Brain microvascular endothelial cell (primary cell): ENCODE measurements at regions not wholly inside any gene's neighbourhood (a gene's known extent, or its start where the extent isn't known, plus 50 kb on each side); places are given as distances from the start of the nearest gene placed in this dataset.
A peak's percentile ranks its signal among the peaks of the same experiment; 100 is the strongest.
"Not testable (repeated sequence)": the region's sequence is repeated elsewhere in the genome, so short reads cannot be mapped to it uniquely, and the experiment has no call there.

ENCODE experiments used
- DNase-seq: peaks from one replicate; pipeline ENCODE4 v3.0.0-alpha.2; 2020
- H3K27ac ChIP-seq: fragments of 250-450 bp; sonication (Bioruptor Pico); 2 replicates; pipeline ENCODE4 v1.5.1; 2020; ENCODE audit warnings: mild to moderate bottlenecking, moderate library complexity
- H3K27me3 ChIP-seq: fragments of 250-450 bp; sonication (Bioruptor Pico); replicated peaks from 2 replicates; pipeline ENCODE4 v1.5.1; 2020; ENCODE audit warnings: mild to moderate bottlenecking
- H3K36me3 ChIP-seq: fragments of 250-450 bp; sonication (Bioruptor Pico); replicated peaks from 2 replicates; pipeline ENCODE4 v1.5.1; 2020; ENCODE audit warnings: mild to moderate bottlenecking
- H3K4me3 ChIP-seq: 2 replicates; pipeline ENCODE4 v1.5.1; 2011; ENCODE audit warnings: low read depth, mild to moderate bottlenecking, control low read depth, low read length, moderate library complexity
- CTCF ChIP-seq: IDR thresholded peaks from 2 replicates; pipeline ENCODE4 v1.5.1; 2011; ENCODE audit warnings: low read depth, mild to moderate bottlenecking, moderate library complexity, low read length, control low read depth, inconsistent platforms; ENCODE audit errors: missing control alignments
- in situ Hi-C: cut with HindIII; loops from 2 replicates; pipeline ENCODE4 v1.10.0; 2017; ENCODE audit warnings: low sequenced_read_pairs, low pct_ligation_motif_present

- no peak for DNase-seq
- in situ Hi-C loops = no loop called here
- Histone ChIP-seq H3K27ac (peak overlapping the region; percentile 51), H3K36me3 (no peaks in the 10 kb centered on the region), H3K4me3 (no peak overlapping the region), H3K27me3 (no peaks in the 10 kb centered on the region)
- no peak for TF ChIP-seq CTCF
Observed at GRCh38 chr2:83104202-83104601, 1354.9 kb downstream of the SUCLG1 start.

GRCh38 chr2:83103613-83104012, 1355.5 kb downstream of the SUCLG1 start:
- H3K27ac ChIP-seq = peak overlapping the region; percentile 51
- TF ChIP-seq CTCF = no peak
- peak; percentile 35 for DNase-seq

DNA sequence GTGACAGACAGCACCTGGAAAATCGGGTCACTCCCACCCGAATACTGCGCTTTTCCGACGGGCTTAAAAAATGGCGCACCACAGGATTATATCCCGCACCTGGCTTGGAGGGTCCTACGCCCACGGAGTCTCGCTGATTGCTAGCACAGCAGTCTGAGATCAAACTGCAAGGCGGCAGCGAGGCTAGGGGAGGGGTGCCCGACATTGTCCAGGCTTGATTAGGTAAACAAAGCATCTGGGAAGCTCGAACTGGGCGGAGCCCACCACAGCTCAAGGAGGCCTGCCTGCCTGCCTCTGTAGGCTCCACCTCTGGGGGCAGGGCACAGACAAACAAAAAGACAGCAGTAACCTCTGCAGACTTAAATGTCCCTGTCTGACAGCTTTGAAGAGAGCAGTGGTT, 1370.0 kb downstream of the SUCLG1 start:
- DNase-seq, H3K36me3 ChIP-seq, H3K27ac ChIP-seq, H3K4me3 ChIP-seq, H3K27me3 ChIP-seq, in situ Hi-C loops: not testable (repeated sequence)

More at GRCh38 chr2:83103613-83104012, 1355.5 kb downstream of the SUCLG1 start:
- Histone ChIP-seq H3K4me3 (no peak overlapping the region), H3K36me3 (no peaks in the 10 kb centered on the region), H3K27me3 (no peaks in the 10 kb centered on the region)
- in situ Hi-C loops = no loop called here

DNA sequence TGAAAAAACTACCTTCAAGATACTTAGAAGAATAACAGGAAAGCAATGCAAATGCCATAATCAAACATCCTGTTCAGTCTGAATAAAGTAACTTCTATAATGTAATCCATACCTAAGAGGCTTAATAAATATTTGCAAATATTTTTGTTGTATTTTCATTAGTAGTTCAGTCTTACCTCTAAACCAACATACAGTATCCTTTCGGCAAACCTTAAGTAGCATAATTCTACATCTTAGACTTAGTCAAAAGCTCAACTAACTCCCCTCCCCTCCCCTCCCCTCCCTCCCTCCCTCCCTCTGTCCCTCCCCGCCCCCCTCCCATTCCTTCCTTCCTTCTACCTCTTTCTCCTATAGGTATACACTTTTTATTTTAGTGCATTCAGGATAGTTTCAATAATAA, 1373.2 kb downstream of the SUCLG1 start:
- in situ Hi-C loops = no loop called here
- H3K36me3 ChIP-seq = no peaks in the 10 kb centered on the region
- no peak for TF ChIP-seq CTCF
- no peaks in the 10 kb centered on the region for H3K27me3 ChIP-seq
- H3K4me3 ChIP-seq = no peak overlapping the region
- no peak for DNase-seq
- no peak overlapping the region for H3K27ac ChIP-seq

DNA sequence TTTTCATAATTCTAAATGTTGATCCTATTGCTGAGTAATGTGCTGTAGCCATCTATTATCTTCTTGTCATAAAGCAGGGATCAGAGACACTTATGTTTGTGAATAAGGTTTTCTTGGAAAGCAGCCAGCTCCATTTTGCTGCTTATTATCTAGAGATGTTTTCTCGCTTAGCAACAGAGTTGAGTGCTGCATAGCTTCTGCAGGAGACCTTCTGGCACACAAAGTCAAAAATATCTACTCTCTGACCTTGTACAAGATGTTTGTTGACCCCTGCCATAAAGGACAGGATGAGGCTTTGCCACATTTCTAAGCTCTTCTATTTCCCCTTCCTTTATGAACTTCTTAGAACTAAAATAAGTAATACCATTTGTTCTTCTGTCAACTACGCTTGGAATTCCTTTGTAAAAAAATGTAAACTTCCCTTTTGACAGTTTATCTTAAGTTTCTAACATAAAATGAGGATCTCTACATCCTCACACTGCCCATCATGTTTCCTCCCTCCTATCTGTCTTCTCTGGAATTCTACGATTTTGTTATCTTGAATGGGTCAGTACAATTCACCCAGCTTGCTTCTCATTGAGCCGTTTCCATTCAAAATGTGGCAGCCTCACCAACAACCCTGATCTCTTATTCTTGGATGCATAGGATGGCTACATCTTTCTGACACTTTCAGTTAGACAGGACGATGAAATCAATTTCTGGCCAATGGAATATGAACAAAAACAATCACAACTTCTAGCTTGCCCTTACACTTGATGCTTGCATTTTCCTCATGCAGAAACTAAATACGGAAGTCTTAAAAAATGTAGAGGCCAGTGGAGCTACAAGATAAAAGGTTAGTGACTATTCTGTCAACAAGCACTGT, 1377.0 kb downstream of the SUCLG1 start:
- no peak for TF ChIP-seq CTCF
- DNase-seq = peak; percentile 92
- Histone ChIP-seq H3K4me3 (no peak overlapping the region), H3K27ac (peak overlapping the region; percentile 59), H3K27me3 (no peaks in the 10 kb centered on the region), H3K36me3 (no peaks in the 10 kb centered on the region)
- in situ Hi-C loops = no loop called here

DNA sequence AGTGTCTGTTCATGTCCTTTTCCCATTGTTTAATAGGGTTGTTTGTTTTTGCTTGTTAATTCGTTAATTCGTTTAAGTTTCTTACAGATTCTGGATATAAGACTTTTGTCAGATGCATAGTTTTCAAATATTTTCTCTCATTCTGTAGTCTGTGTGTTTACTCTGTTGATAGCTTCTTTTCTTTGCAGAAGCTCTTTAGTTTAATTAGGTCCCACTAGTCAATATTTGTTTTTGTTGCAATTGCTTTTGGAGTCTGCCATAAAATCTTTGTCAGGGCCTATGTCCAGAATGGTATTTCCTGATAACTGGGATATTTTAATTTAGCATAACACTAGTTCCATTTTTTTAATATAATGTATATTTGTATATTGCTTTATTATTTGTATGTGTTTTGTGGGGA, 1380.1 kb downstream of the SUCLG1 start:
- TF ChIP-seq CTCF = no peak
- Histone ChIP-seq H3K27ac (no peak overlapping the region), H3K36me3 (no peaks in the 10 kb centered on the region), H3K27me3 (no peaks in the 10 kb centered on the region), H3K4me3 (no peak overlapping the region)
- no peak for DNase-seq
- in situ Hi-C loops = no loop called here
